ENCODE measurements at regions not wholly inside any gene's neighbourhood (a gene's known extent, or its start where the extent isn't known, plus 50 kb on each side); places are given as distances from the start of the nearest gene placed in this dataset.

- H3K36me3 ChIP-seq (ENCODE audit: control insufficient read depth in 1 of 2, insufficient read depth in 2 of 2, low read length in 2 of 2): no peaks in the 10 kb centered on the region
- H4K20me1 ChIP-seq (ENCODE audit: insufficient read depth): no peaks in the 10 kb centered on the region
- no peak for ATAC-seq
- RAD21 ChIA-PET (ENCODE audit: low non-redundant PET in 1 of 2, low total read pairs in 2 of 2, uncharacterized antibody in 2 of 2, unreplicated experiment in 2 of 2): no interaction called here
- CTCF ChIA-PET: no interaction called here
- DNase-seq (ENCODE audit: low read depth, low spot score): no peak
- H3K4me3 ChIP-seq (replicated peaks in 1 of 2; ENCODE audit: low read depth in 1 of 2, low read length in 2 of 2): no peak overlapping the region
- no peaks in the 10 kb centered on the region for H3K79me2 ChIP-seq (ENCODE audit: insufficient read depth, low read length)
- H2AFZ ChIP-seq (ENCODE audit: low read depth, low read length, poor library complexity, severe bottlenecking): peak overlapping the region; percentile 97
- POLR2A ChIA-PET: no interaction called here
- H3K9me2 ChIP-seq (ENCODE audit: insufficient read depth): no peaks in the 10 kb centered on the region
- H3K4me1 ChIP-seq (ENCODE audit: control insufficient read depth in 1 of 2, insufficient read depth in 2 of 2, low read length in 2 of 2): peaks cover 8 to 37% of the 10 kb centered on the region in 2 experiments
- H3K27me3 ChIP-seq (ENCODE audit: insufficient read depth, low read length): no peaks in the 10 kb centered on the region
- BruUV-seq (replicated peaks): no TSS peak
- no peak overlapping the region for H3K9ac ChIP-seq (ENCODE audit: low read length)
- intact Hi-C loops (cut with micrococcal nuclease): no loop called here
- no peaks in the 10 kb centered on the region for H3K9me3 ChIP-seq (ENCODE audit: control insufficient read depth in 1 of 2, insufficient read depth in 1 of 2, low read depth in 1 of 2, low read length in 2 of 2)
- no peak overlapping the region for H3K27ac ChIP-seq (ENCODE audit: low read depth, low read length)
- peak overlapping the region; percentile 55; the same call in 1 of the 2 replicates for H3K4me2 ChIP-seq (ENCODE audit: low read length)
- TF ChIP-seq ZNF274 (IDR thresholded peaks at IDR 0.05; ENCODE audit: low read depth, low read length) (no peak), ZBTB33 (IDR thresholded peaks at IDR 0.05; ENCODE audit: extremely low read depth, insufficient replicate concordance, low read length) (no peak), ZFX (IDR thresholded peaks at IDR 0.05) (no peak), TCF7L2 (IDR thresholded peaks at IDR 0.05; ENCODE audit: borderline replicate concordance, extremely low read depth, insufficient read depth, insufficient read length) (no peak), SP1 (IDR thresholded peaks at IDR 0.05; ENCODE audit: low read depth) (no peak), RAD21 (IDR thresholded peaks at IDR 0.05; ENCODE audit: low read depth) (no peak), ATF3 (IDR thresholded peaks at IDR 0.05) (no peak), CBX3 (IDR thresholded peaks at IDR 0.05; ENCODE audit: low read depth) (no peak), JUND (IDR thresholded peaks at IDR 0.05) (no peak)
These were observed 108.8 kb downstream of the AHR start for GRCh38 chr7:17407229-17407628.
